ENCODE measurements at regions not wholly inside any gene's neighbourhood (a gene's known extent, or its start where the extent isn't known, plus 50 kb on each side); places are given as distances from the start of the nearest gene placed in this dataset.

- DNase-seq (ENCODE audit: low read depth in 6 of 9, low spot score in 9 of 9) = no peak
- Histone ChIP-seq H3K27ac (ENCODE audit: low read depth in 1 of 2, low read length in 1 of 2) (no peak overlapping the region), H3K27me3 (ENCODE audit: control insufficient read depth in 2 of 2, insufficient read depth in 1 of 2, low read length in 1 of 2) (no peaks in the 10 kb centered on the region), H3K9me3 (ENCODE audit: control insufficient read depth in 2 of 2, insufficient read depth in 1 of 2, low read length in 1 of 2) (no peaks in the 10 kb centered on the region), H3K4me3 (ENCODE audit: low read length in 2 of 2) (no peak overlapping the region), H3K4me1 (ENCODE audit: control insufficient read depth in 2 of 2, insufficient read depth in 2 of 2, low read length in 2 of 2) (peaks cover 0 to 2% of the 10 kb centered on the region in 2 donors), H3K36me3 (ENCODE audit: control insufficient read depth in 2 of 2, insufficient read depth in 2 of 2, low read length in 1 of 2) (no peaks in the 10 kb centered on the region)
- 98% methylated on average over 2 of the region's 2 CpGs for WGBS
Observed at GRCh38 chrX:42725196-42725595, 52.8 kb downstream of the PPP1R2C start.

GRCh38 chrX:42720209-42720608 lies 57.8 kb downstream of the PPP1R2C start:
- DNase-seq (ENCODE audit: low read depth in 6 of 9, low spot score in 9 of 9) = no peak
- peaks cover 0 to 8% of the 10 kb centered on the region in 2 donors for H3K4me1 ChIP-seq (ENCODE audit: control insufficient read depth in 2 of 2, insufficient read depth in 2 of 2, low read length in 2 of 2)
- WGBS = 93% methylated on average over 4 of the region's 4 CpGs
- no peaks in the 10 kb centered on the region for H3K27me3 ChIP-seq (ENCODE audit: control insufficient read depth in 2 of 2, insufficient read depth in 1 of 2, low read length in 1 of 2)
- H3K9me3 ChIP-seq (ENCODE audit: control insufficient read depth in 2 of 2, insufficient read depth in 1 of 2, low read length in 1 of 2) = no peaks in the 10 kb centered on the region
- H3K36me3 ChIP-seq (ENCODE audit: control insufficient read depth in 2 of 2, insufficient read depth in 2 of 2, low read length in 1 of 2) = no peaks in the 10 kb centered on the region
- H3K4me3 ChIP-seq (ENCODE audit: low read length in 2 of 2) = no peak overlapping the region
- H3K27ac ChIP-seq (ENCODE audit: low read depth in 1 of 2, low read length in 1 of 2) = no peak overlapping the region

DNA sequence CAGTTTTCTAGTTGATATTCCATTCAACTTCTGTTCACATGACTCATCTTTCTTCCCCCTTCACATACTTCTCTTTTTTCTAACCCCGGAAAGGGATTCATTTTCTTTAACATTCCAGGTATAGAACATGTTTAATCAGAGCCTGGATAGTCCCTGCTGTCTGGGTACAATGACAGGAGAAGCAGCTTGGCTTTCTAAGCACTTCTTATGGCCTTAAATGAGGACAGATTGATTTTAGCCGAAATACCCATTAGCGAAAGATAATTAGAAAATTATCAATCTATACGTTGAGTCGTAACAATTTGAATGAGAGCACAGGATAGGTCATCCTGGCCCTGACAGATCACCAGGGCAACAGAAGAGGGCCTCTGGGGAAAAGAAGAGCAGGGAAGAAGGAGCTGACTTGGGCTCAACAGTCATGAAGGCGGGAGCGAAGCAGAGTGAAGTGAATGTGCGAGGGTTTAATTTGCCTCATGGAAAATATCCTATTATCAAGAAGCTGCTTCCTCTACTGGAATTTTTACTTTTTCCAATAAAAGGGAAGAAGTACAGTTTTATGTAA lies 62.2 kb downstream of the PPP1R2C start:
- peaks cover 3 to 34% of the 10 kb centered on the region in 2 donors for H3K4me1 ChIP-seq (ENCODE audit: control insufficient read depth in 2 of 2, insufficient read depth in 2 of 2, low read length in 2 of 2)
- no peak overlapping the region for H3K4me3 ChIP-seq (ENCODE audit: low read length in 2 of 2)
- H3K27me3 ChIP-seq (ENCODE audit: control insufficient read depth in 2 of 2, insufficient read depth in 1 of 2, low read length in 1 of 2) = no peaks in the 10 kb centered on the region
- H3K27ac ChIP-seq (ENCODE audit: low read depth in 1 of 2, low read length in 1 of 2) = peak overlapping the region in 1 of 2 donors; percentile 84
- WGBS = 75% methylated on average over 8 of the region's 8 CpGs
- H3K36me3 ChIP-seq (ENCODE audit: control insufficient read depth in 2 of 2, insufficient read depth in 2 of 2, low read length in 1 of 2) = no peaks in the 10 kb centered on the region
- no peak for DNase-seq (ENCODE audit: low read depth in 6 of 9, low spot score in 9 of 9)
- no peaks in the 10 kb centered on the region for H3K9me3 ChIP-seq (ENCODE audit: control insufficient read depth in 2 of 2, insufficient read depth in 1 of 2, low read length in 1 of 2)

DNA sequence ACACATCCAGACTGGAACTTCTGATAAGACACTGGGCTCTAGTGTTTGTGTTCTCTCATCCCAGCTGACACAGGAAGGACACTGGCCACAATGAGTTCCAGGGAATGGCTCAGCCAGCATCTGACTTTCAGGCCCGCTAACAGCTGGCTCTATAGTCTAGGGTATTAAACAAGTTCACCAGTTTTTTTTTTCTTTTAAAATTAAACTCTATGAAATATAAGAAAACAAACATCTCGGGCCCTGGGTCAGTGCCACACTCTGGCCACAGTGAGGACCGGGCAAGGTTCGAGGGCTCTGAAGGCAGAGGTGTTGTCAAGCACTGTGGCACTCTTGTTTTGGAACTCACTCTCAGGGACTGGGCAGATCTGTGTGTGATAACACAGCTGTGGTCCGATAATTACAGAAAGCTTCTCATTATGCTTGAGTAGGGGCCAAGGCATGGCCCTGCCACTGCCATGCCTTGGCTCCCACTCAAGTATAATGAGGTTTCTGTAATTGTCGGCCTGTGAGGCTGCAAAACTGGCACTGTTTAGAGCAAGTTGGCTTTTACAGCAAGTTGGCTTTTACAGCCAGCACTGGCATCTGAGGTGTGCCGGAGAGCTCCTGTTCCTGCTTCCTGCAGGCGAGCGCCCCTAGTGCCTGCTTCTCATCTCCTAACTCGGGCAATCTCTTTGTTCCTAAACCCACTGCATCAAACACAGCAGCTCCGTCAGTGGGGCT lies 62.8 kb downstream of the PPP1R2C start:
- peak in 5 of 9 donors; percentile 39 to 86 (median 73) for DNase-seq (ENCODE audit: low read depth in 6 of 9, low spot score in 9 of 9)
- Histone ChIP-seq H3K4me3 (ENCODE audit: low read length in 2 of 2) (no peak overlapping the region), H3K9me3 (ENCODE audit: control insufficient read depth in 2 of 2, insufficient read depth in 1 of 2, low read length in 1 of 2) (no peaks in the 10 kb centered on the region), H3K36me3 (ENCODE audit: control insufficient read depth in 2 of 2, insufficient read depth in 2 of 2, low read length in 1 of 2) (no peaks in the 10 kb centered on the region), H3K27me3 (ENCODE audit: control insufficient read depth in 2 of 2, insufficient read depth in 1 of 2, low read length in 1 of 2) (no peaks in the 10 kb centered on the region), H3K27ac (ENCODE audit: low read depth in 1 of 2, low read length in 1 of 2) (peak overlapping the region in 1 of 2 donors; percentile 84), H3K4me1 (ENCODE audit: control insufficient read depth in 2 of 2, insufficient read depth in 2 of 2, low read length in 2 of 2) (peaks cover 3 to 38% of the 10 kb centered on the region in 2 donors)
- 44% methylated on average over 11 of the region's 11 CpGs for WGBS

DNA sequence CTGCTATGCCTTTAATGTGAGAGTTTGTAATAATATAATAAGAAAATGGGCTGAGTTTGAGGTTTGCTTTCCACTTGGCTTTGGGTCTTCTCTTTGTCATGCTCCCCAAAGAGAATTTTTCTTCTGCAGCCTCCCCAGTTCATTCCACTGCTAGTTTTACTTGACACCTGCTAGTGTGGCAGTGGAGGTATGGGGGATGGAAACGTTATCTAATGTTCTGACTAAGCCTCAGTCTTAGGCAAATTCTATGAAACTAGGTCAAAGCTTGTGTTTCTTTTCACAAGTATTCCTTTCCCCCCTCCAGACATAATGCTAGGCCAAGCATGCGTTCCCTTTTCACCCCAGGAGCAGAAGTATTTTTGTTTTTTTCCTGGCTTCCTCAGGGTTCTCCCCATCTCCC lies 67.5 kb downstream of the PPP1R2C start:
- Histone ChIP-seq H3K4me1 (ENCODE audit: control insufficient read depth in 2 of 2, insufficient read depth in 2 of 2, low read length in 2 of 2) (peaks cover 6 to 36% of the 10 kb centered on the region in 2 donors), H3K27ac (ENCODE audit: low read depth in 1 of 2, low read length in 1 of 2) (peak overlapping the region; percentile 18 to 92), H3K4me3 (ENCODE audit: low read length in 2 of 2) (no peak overlapping the region), H3K9me3 (ENCODE audit: control insufficient read depth in 2 of 2, insufficient read depth in 1 of 2, low read length in 1 of 2) (no peaks in the 10 kb centered on the region), H3K27me3 (ENCODE audit: control insufficient read depth in 2 of 2, insufficient read depth in 1 of 2, low read length in 1 of 2) (no peaks in the 10 kb centered on the region), H3K36me3 (ENCODE audit: control insufficient read depth in 2 of 2, insufficient read depth in 2 of 2, low read length in 1 of 2) (no peaks in the 10 kb centered on the region)
- DNase-seq (ENCODE audit: low read depth in 6 of 9, low spot score in 9 of 9) = peak in 6 of 9 donors; percentile 31 to 85 (median 62)
- WGBS = 30% methylated on average over 2 of the region's 2 CpGs

DNA sequence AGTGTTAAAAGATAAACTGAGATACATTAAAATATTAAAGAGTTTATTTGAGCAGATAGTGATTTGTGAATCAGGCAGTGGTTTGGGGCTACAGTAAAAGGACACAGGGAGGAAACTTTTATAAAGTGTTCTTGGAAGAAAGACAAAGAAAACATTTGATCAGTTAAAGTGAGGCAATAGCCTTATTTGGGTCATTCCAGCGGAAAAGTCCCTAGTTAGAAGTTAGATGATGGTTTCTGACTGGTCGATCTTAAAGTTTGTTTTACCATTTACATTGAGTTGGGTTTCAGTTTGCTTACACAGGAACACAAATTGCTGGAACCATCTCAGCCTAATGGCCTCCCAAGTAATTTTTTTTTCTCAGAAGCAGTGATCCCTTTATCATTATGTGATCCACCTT lies 69.7 kb downstream of the PPP1R2C start:
- H3K36me3 ChIP-seq (ENCODE audit: control insufficient read depth in 2 of 2, insufficient read depth in 2 of 2, low read length in 1 of 2) = no peaks in the 10 kb centered on the region
- no peak overlapping the region for H3K4me3 ChIP-seq (ENCODE audit: low read length in 2 of 2)
- H3K4me1 ChIP-seq (ENCODE audit: control insufficient read depth in 2 of 2, insufficient read depth in 2 of 2, low read length in 2 of 2) = peaks cover 6 to 31% of the 10 kb centered on the region in 2 donors
- no peaks in the 10 kb centered on the region for H3K27me3 ChIP-seq (ENCODE audit: control insufficient read depth in 2 of 2, insufficient read depth in 1 of 2, low read length in 1 of 2)
- no peak overlapping the region for H3K27ac ChIP-seq (ENCODE audit: low read depth in 1 of 2, low read length in 1 of 2)
- WGBS = 94% methylated on average over 2 of the region's 2 CpGs
- DNase-seq (ENCODE audit: low read depth in 6 of 9, low spot score in 9 of 9) = no peak
- H3K9me3 ChIP-seq (ENCODE audit: control insufficient read depth in 2 of 2, insufficient read depth in 1 of 2, low read length in 1 of 2) = no peaks in the 10 kb centered on the region

GRCh38 chrX:42707742-42708141 lies 70.2 kb downstream of the PPP1R2C start:
- DNase-seq (ENCODE audit: low read depth in 6 of 9, low spot score in 9 of 9) = no peak
- Histone ChIP-seq H3K9me3 (ENCODE audit: control insufficient read depth in 2 of 2, insufficient read depth in 1 of 2, low read length in 1 of 2) (no peaks in the 10 kb centered on the region), H3K27ac (ENCODE audit: low read depth in 1 of 2, low read length in 1 of 2) (no peak overlapping the region), H3K4me1 (ENCODE audit: control insufficient read depth in 2 of 2, insufficient read depth in 2 of 2, low read length in 2 of 2) (peaks cover 6 to 31% of the 10 kb centered on the region in 2 donors), H3K27me3 (ENCODE audit: control insufficient read depth in 2 of 2, insufficient read depth in 1 of 2, low read length in 1 of 2) (no peaks in the 10 kb centered on the region), H3K4me3 (ENCODE audit: low read length in 2 of 2) (no peak overlapping the region), H3K36me3 (ENCODE audit: control insufficient read depth in 2 of 2, insufficient read depth in 2 of 2, low read length in 1 of 2) (no peaks in the 10 kb centered on the region)

DNA sequence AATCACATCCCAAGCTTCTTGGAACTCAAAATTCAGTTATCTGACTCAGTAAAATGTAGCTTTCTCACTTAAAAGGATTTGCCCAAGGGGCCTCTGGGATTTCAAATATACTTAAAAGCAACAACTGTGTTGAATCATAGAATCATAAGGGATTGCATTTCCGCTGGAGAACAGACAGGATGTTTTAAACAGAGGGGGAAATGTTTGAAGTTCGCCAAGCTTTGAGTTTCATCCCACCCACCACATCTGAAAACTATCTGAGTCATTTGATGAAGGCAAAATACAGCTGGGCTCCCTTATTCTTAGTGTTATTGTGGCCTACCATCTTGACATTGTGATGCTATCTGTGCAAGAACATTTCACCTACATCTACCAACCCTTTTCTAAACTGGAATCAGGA lies 73.5 kb downstream of the PPP1R2C start:
- peak in 5 of 9 donors; percentile 37 to 90 (median 74) for DNase-seq (ENCODE audit: low read depth in 6 of 9, low spot score in 9 of 9)
- H3K36me3 ChIP-seq (ENCODE audit: control insufficient read depth in 2 of 2, insufficient read depth in 2 of 2, low read length in 1 of 2) = no peaks in the 10 kb centered on the region
- peaks cover 8 to 23% of the 10 kb centered on the region in 2 donors for H3K4me1 ChIP-seq (ENCODE audit: control insufficient read depth in 2 of 2, insufficient read depth in 2 of 2, low read length in 2 of 2)
- H3K27ac ChIP-seq (ENCODE audit: low read depth in 1 of 2, low read length in 1 of 2) = peak overlapping the region; percentile 70 to 85
- no peaks in the 10 kb centered on the region for H3K27me3 ChIP-seq (ENCODE audit: control insufficient read depth in 2 of 2, insufficient read depth in 1 of 2, low read length in 1 of 2)
- WGBS = 3% methylated on average over 2 of the region's 2 CpGs
- H3K9me3 ChIP-seq (ENCODE audit: control insufficient read depth in 2 of 2, insufficient read depth in 1 of 2, low read length in 1 of 2) = no peaks in the 10 kb centered on the region
- no peak overlapping the region for H3K4me3 ChIP-seq (ENCODE audit: low read length in 2 of 2)

GRCh38 chrX:42697544-42697943 lies 80.4 kb downstream of the PPP1R2C start:
- Histone ChIP-seq H3K27ac (ENCODE audit: low read depth in 1 of 2, low read length in 1 of 2) (no peak overlapping the region), H3K4me3 (ENCODE audit: low read length in 2 of 2) (no peak overlapping the region), H3K36me3 (ENCODE audit: control insufficient read depth in 2 of 2, insufficient read depth in 2 of 2, low read length in 1 of 2) (no peaks in the 10 kb centered on the region), H3K4me1 (ENCODE audit: control insufficient read depth in 2 of 2, insufficient read depth in 2 of 2, low read length in 2 of 2) (peaks cover 5 to 24% of the 10 kb centered on the region in 2 donors), H3K9me3 (ENCODE audit: control insufficient read depth in 2 of 2, insufficient read depth in 1 of 2, low read length in 1 of 2) (no peaks in the 10 kb centered on the region), H3K27me3 (ENCODE audit: control insufficient read depth in 2 of 2, insufficient read depth in 1 of 2, low read length in 1 of 2) (no peaks in the 10 kb centered on the region)
- 70% methylated on average over 3 of the region's 3 CpGs for WGBS
- no peak for DNase-seq (ENCODE audit: low read depth in 6 of 9, low spot score in 9 of 9)

Data from thymus (tissue), 11 donors.